ENCODE measurements at regions not wholly inside any gene's neighbourhood (a gene's known extent, or its start where the extent isn't known, plus 50 kb on each side); places are given as distances from the start of the nearest gene placed in this dataset.

GRCh38 chr13:109476001-109476400 is 310.4 kb downstream of the IRS2 start:
- TF ChIP-seq YY1 (tag by site-specific recombination; IDR thresholded peaks at IDR 0.05) = no peak
- no peak for TF ChIP-seq ZNF148 (tag by site-specific recombination; IDR thresholded peaks at IDR 0.05; ENCODE audit: borderline replicate concordance)
- no peak for TF ChIP-seq CTCF (tag by site-specific recombination; IDR thresholded peaks at IDR 0.05)
- no peak for TF ChIP-seq ZNF768 (tag by site-specific recombination; IDR thresholded peaks at IDR 0.05)
- TF ChIP-seq ZNF133 (tag by site-specific recombination; IDR thresholded peaks at IDR 0.05) = no peak
- TF ChIP-seq KLF10 (tag by site-specific recombination; IDR thresholded peaks at IDR 0.05) = no peak
- no peak for TF ChIP-seq ZNF621 (tag by site-specific recombination; IDR thresholded peaks at IDR 0.05)
- TF ChIP-seq ZNF202 (tag by site-specific recombination; IDR thresholded peaks at IDR 0.05; ENCODE audit: borderline replicate concordance) = no peak
- no peak for TF ChIP-seq ZNF639 (tag by site-specific recombination; IDR thresholded peaks at IDR 0.05)
- TF ChIP-seq ZNF280D (tag by site-specific recombination; IDR thresholded peaks at IDR 0.05) = no peak
- TF ChIP-seq ZBTB10 (tag by site-specific recombination; IDR thresholded peaks at IDR 0.05) = no peak
- TF ChIP-seq ZNF513 (tag by site-specific recombination; IDR thresholded peaks at IDR 0.05) = no peak
